CD4-positive, alpha-beta T cell (primary cell): ENCODE measurements at regions not wholly inside any gene's neighbourhood (a gene's known extent, or its start where the extent isn't known, plus 50 kb on each side); places are given as distances from the start of the nearest gene placed in this dataset.

Source experiments
- ATAC-seq: fragments of 200-7000 bp; cut with Tn5 transposase; one replicate; pipeline ENCODE4 v1.10.0; 2022; ENCODE audit warnings: mild to moderate bottlenecking; ENCODE audit not compliant: poor library complexity
- CTCF ChIA-PET: fragments of 350-600 bp; sonication (Branson Sonifier 250); formaldehyde crosslinking; loops from one replicate; lab custom pipeline; 2021; ENCODE audit warnings: antibody characterized with exemption, inconsistent platforms; lab: Charles Lee
- POLR2A ChIA-PET: fragments of 350-600 bp; sonication (Branson Sonifier 250); formaldehyde crosslinking; loops from one replicate; lab custom pipeline; 2021; ENCODE audit warnings: antibody characterized with exemption, inconsistent platforms; lab: Charles Lee
- DNase-seq, 14 experiments: peaks; one replicate each; pipeline ENCODE4 v3.0.0-alpha.2; 2013 to 2020; ENCODE audit warnings: mixed read lengths in 2 of 14
- H3K27ac ChIP-seq, 2 donors: one replicate each; pipeline versions ENCODE4 v1.5.1 to v1.7.0; 2013; ENCODE audit warnings: low read length in 2 of 2, low read depth in 1 of 2, mild to moderate bottlenecking in 1 of 2
- H3K27me3 ChIP-seq, 2 experiments: 1 replicate in 1 of 2; 2 replicates in 1 of 2; pipeline versions ENCODE4 v1.6.1 to v1.7.0; 2013; ENCODE audit warnings: low read length in 2 of 2, control low read depth in 1 of 2, mild to moderate bottlenecking in 1 of 2, moderate library complexity in 1 of 2; ENCODE audit not compliant: insufficient read depth in 2 of 2, control insufficient read depth in 1 of 2
- H3K36me3 ChIP-seq: one replicate; pipeline ENCODE4 v1.6.1; 2013; ENCODE audit warnings: low read length, control low read depth; ENCODE audit not compliant: insufficient read depth
- H3K4me1 ChIP-seq: one replicate; pipeline ENCODE4 v1.6.1; 2013; ENCODE audit warnings: low read length, control low read depth; ENCODE audit not compliant: insufficient read depth
- H3K4me3 ChIP-seq: one replicate; pipeline ENCODE4 v1.5.1; 2013; ENCODE audit warnings: mild to moderate bottlenecking, low read length, moderate library complexity
- H3K9me3 ChIP-seq, 2 experiments: 1 replicate in 1 of 2; 2 replicates in 1 of 2; pipeline versions ENCODE4 v1.6.1 to v1.7.0; 2013; ENCODE audit warnings: low read length in 2 of 2, mild to moderate bottlenecking in 2 of 2, control low read depth in 1 of 2, moderate library complexity in 1 of 2; ENCODE audit not compliant: control insufficient read depth in 1 of 2, insufficient read depth in 1 of 2
- H3K27ac Mint-ChIP-seq: one replicate; pipeline ENCODE4 v1.8.0; 2020; ENCODE audit warnings: mixed read lengths
- H3K27me3 Mint-ChIP-seq: one replicate; pipeline ENCODE4 v1.8.0; 2021; ENCODE audit warnings: mixed read lengths
- H3K36me3 Mint-ChIP-seq: one replicate; pipeline ENCODE4 v1.8.0; 2021; ENCODE audit warnings: low read depth, mixed read lengths
- H3K4me1 Mint-ChIP-seq: one replicate; pipeline ENCODE4 v1.8.0; 2021; ENCODE audit warnings: low read depth, mixed read lengths
- H3K4me3 Mint-ChIP-seq: one replicate; pipeline ENCODE4 v1.8.0; 2020; ENCODE audit warnings: mild to moderate bottlenecking, mixed read lengths
- H3K9me3 Mint-ChIP-seq: one replicate; pipeline ENCODE4 v1.8.0; 2020; ENCODE audit warnings: mixed read lengths
- CTCF ChIP-seq: fragments of 200-600 bp; IDR thresholded peaks from one replicate; pipeline ENCODE4 v1.8.0; 2022; ENCODE audit warnings: antibody characterized with exemption, mild to moderate bottlenecking
- intact Hi-C, 2 experiments: fragments of 100-400 bp; cut with DNase I in 1 of 2; cut with micrococcal nuclease in 1 of 2; formaldehyde crosslinking; loops; one replicate each; pipeline versions ENCODE4 v1.15.1 to v1.9.0; 2023 to 2025; cut with DNase I, micrococcal nuclease

GRCh38 chr6:74550821-74551220 is 655.0 kb downstream of the COL12A1 start:
- H3K27ac Mint-ChIP-seq: no peak overlapping the region
- Histone ChIP-seq H3K4me1 (no peaks in the 10 kb centered on the region), H3K36me3 (no peaks in the 10 kb centered on the region), H3K27me3 (no peaks in the 10 kb centered on the region), H3K4me3 (no peak overlapping the region), H3K9me3 (peaks cover 0 to 4% of the 10 kb centered on the region in 2 experiments), H3K27ac (no peak overlapping the region)
- intact Hi-C loops: no loop called here
- ChIA-PET POLR2A (no interaction called here), CTCF (no interaction called here)
- DNase-seq (no peak), ATAC-seq (no peak)
- H3K27me3 Mint-ChIP-seq: no peaks in the 10 kb centered on the region
- H3K9me3 Mint-ChIP-seq: peaks cover 3% of the 10 kb centered on the region
- no peaks in the 10 kb centered on the region for H3K36me3 Mint-ChIP-seq
- no peaks in the 10 kb centered on the region for H3K4me1 Mint-ChIP-seq
- H3K4me3 Mint-ChIP-seq: no peak overlapping the region
- TF ChIP-seq CTCF: no peak

- Mint-ChIP-seq H3K4me1 (no peaks in the 10 kb centered on the region), H3K27ac (no peak overlapping the region), H3K36me3 (no peaks in the 10 kb centered on the region), H3K4me3 (no peak overlapping the region), H3K27me3 (no peaks in the 10 kb centered on the region), H3K9me3 (peaks cover 3% of the 10 kb centered on the region)
- ChIA-PET POLR2A (no interaction called here), CTCF (no interaction called here)
- DNase-seq: no peak
- Histone ChIP-seq H3K9me3 (peaks cover 0 to 1% of the 10 kb centered on the region in 2 experiments), H3K4me3 (no peak overlapping the region), H3K36me3 (no peaks in the 10 kb centered on the region), H3K4me1 (no peaks in the 10 kb centered on the region), H3K27ac (no peak overlapping the region), H3K27me3 (no peaks in the 10 kb centered on the region)
- no peak for ATAC-seq
- TF ChIP-seq CTCF: no peak
- intact Hi-C loops: no loop called here
Observed at GRCh38 chr6:74549746-74550145, 656.1 kb downstream of the COL12A1 start.

GRCh38 chr6:74534465-74535211 is 671.2 kb downstream of the COL12A1 start:
- ATAC-seq (no peak), DNase-seq (no peak)
- no peaks in the 10 kb centered on the region for H3K36me3 ChIP-seq
- H3K36me3 Mint-ChIP-seq: no peaks in the 10 kb centered on the region
- intact Hi-C loops: no loop called here
- no peaks in the 10 kb centered on the region for H3K9me3 ChIP-seq
- H3K27ac Mint-ChIP-seq: no peak overlapping the region
- no peak overlapping the region for H3K4me3 ChIP-seq
- H3K9me3 Mint-ChIP-seq: peaks cover 11% of the 10 kb centered on the region
- no peak for TF ChIP-seq CTCF
- POLR2A ChIA-PET: no interaction called here
- H3K27me3 Mint-ChIP-seq: no peaks in the 10 kb centered on the region
- no peak overlapping the region for H3K4me3 Mint-ChIP-seq
- H3K4me1 Mint-ChIP-seq: no peaks in the 10 kb centered on the region
- H3K4me1 ChIP-seq: no peaks in the 10 kb centered on the region
- CTCF ChIA-PET: no interaction called here
- H3K27me3 ChIP-seq: no peaks in the 10 kb centered on the region
- no peak overlapping the region for H3K27ac ChIP-seq
